NK-92 treated with Interleukin-12 subunit alpha and Interleukin-12 subunit beta, amount 100 ng/mL, for 24 hours (cell line): ENCODE measurements at regions not wholly inside any gene's neighbourhood (a gene's known extent, or its start where the extent isn't known, plus 50 kb on each side); places are given as distances from the start of the nearest gene placed in this dataset.

Experiments used
- DNase-seq: peaks from one replicate; lab custom pipeline; 2025; lab: John Stamatoyannopoulos, UW

GRCh38 chr3:82287562-82287961 lies 526.1 kb upstream of the GBE1 start:
- DNase-seq, result no peak

GRCh38 chr3:82281205-82281604 lies 519.8 kb upstream of the GBE1 start:
- no peak for DNase-seq

- DNase-seq, result no peak
Observed at GRCh38 chr3:82276992-82277391, 515.5 kb upstream of the GBE1 start.

GRCh38 chr3:82274897-82275296 lies 513.5 kb upstream of the GBE1 start:
- no peak for DNase-seq

- no peak for DNase-seq
Observed at GRCh38 chr3:82265747-82266146, 504.3 kb upstream of the GBE1 start.

GRCh38 chr3:82262193-82262592 lies 500.7 kb upstream of the GBE1 start:
- no peak for DNase-seq

- DNase-seq, result no peak
Observed at GRCh38 chr3:82261637-82262036, 500.2 kb upstream of the GBE1 start.

GRCh38 chr3:82261013-82261412 lies 499.6 kb upstream of the GBE1 start:
- no peak for DNase-seq

- DNase-seq, result no peak
Observed at GRCh38 chr3:82259994-82260393, 498.5 kb upstream of the GBE1 start.

GRCh38 chr3:82240322-82240721 lies 478.9 kb upstream of the GBE1 start:
- no peak for DNase-seq

GRCh38 chr3:82236257-82236656 lies 474.8 kb upstream of the GBE1 start:
- no peak for DNase-seq

- DNase-seq, result no peak
Observed at GRCh38 chr3:82229397-82229796, 468.0 kb upstream of the GBE1 start.

GRCh38 chr3:82224661-82225060 lies 463.2 kb upstream of the GBE1 start:
- DNase-seq, result no peak

- no peak for DNase-seq
Observed at GRCh38 chr3:82222401-82222800, 461.0 kb upstream of the GBE1 start.

GRCh38 chr3:82217571-82217970 lies 456.1 kb upstream of the GBE1 start:
- DNase-seq, result no peak

GRCh38 chr3:82208002-82208710 lies 446.7 kb upstream of the GBE1 start:
- DNase-seq, result no peak

- no peak for DNase-seq
Observed at GRCh38 chr3:82202269-82202668, 440.8 kb upstream of the GBE1 start.

- DNase-seq, result no peak
Observed at GRCh38 chr3:82201316-82201715, 439.9 kb upstream of the GBE1 start.

- no peak for DNase-seq
Observed at GRCh38 chr3:82198009-82198408, 436.6 kb upstream of the GBE1 start.

- DNase-seq, result no peak
Observed at GRCh38 chr3:82196645-82197044, 435.2 kb upstream of the GBE1 start.

- no peak for DNase-seq
Observed at GRCh38 chr3:82194870-82195269, 433.4 kb upstream of the GBE1 start.

- no peak for DNase-seq
Observed at GRCh38 chr3:82186017-82186416, 424.6 kb upstream of the GBE1 start.

- DNase-seq, result no peak
Observed at GRCh38 chr3:82179291-82179690, 417.8 kb upstream of the GBE1 start.

- DNase-seq, result no peak
Observed at GRCh38 chr3:82178291-82178690, 416.8 kb upstream of the GBE1 start.

GRCh38 chr3:82177774-82178173 lies 416.3 kb upstream of the GBE1 start:
- DNase-seq, result no peak
